ENCODE measurements at regions not wholly inside any gene's neighbourhood (a gene's known extent, or its start where the extent isn't known, plus 50 kb on each side); places are given as distances from the start of the nearest gene placed in this dataset.
A peak's percentile ranks its signal among the peaks of the same experiment; 100 is the strongest.

DNA sequence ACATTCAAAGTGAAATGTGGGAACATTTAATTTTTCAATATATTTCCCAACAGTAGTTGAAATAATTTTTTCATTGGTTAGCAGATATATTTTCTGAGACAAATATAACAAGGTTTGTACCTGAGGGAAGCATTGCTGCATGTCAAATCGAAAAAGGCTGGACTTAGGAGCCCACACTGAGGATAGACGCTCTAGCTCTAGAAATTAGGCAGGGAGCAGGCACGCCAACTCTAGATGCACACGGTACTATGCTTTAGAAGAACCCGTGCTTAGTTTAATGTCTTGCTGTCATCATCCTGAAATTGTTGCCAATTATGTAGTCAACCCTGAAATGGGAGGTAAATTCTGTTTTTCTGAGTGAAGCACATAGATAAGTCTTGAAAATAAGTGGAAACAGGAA lies 731.1 kb upstream of the ZNF804A start:
- H3K36me3 ChIP-seq (ENCODE audit: control insufficient read depth, insufficient read depth, low read length) = no peaks in the 10 kb centered on the region
- no peak for FAIRE-seq

DNA sequence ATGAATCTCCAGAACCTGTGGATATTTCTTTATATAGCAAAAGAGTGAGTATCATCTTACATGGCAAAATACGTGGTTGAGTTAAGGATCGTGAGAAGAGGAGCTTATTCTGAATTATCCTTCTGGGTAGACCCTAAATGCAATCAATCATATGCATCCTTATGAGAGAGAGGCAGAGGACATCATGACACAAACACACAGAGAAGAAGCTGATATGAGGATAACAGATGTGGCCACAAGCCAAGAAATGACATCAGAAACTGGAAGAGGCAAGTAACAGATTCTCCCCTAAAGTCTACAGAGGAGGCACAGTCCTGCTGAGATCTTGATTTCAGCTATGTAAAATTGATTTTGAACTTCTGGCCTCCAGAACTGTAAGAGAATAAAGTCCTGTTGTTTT lies 730.2 kb upstream of the ZNF804A start:
- Histone ChIP-seq H3K4me3 (ENCODE audit: low read depth, low read length) (no peak overlapping the region), H3K27me3 (ENCODE audit: control insufficient read depth, insufficient read depth, low read length) (no peaks in the 10 kb centered on the region), H3K36me3 (ENCODE audit: control insufficient read depth, insufficient read depth, low read length) (no peaks in the 10 kb centered on the region)
- no peak for FAIRE-seq
- TF ChIP-seq, protein P1, sequence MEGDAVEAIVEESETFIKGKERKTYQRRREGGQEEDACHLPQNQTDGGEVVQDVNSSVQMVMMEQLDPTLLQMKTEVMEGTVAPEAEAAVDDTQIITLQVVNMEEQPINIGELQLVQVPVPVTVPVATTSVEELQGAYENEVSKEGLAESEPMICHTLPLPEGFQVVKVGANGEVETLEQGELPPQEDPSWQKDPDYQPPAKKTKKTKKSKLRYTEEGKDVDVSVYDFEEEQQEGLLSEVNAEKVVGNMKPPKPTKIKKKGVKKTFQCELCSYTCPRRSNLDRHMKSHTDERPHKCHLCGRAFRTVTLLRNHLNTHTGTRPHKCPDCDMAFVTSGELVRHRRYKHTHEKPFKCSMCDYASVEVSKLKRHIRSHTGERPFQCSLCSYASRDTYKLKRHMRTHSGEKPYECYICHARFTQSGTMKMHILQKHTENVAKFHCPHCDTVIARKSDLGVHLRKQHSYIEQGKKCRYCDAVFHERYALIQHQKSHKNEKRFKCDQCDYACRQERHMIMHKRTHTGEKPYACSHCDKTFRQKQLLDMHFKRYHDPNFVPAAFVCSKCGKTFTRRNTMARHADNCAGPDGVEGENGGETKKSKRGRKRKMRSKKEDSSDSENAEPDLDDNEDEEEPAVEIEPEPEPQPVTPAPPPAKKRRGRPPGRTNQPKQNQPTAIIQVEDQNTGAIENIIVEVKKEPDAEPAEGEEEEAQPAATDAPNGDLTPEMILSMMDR (IDR thresholded peaks at IDR 0.05; ENCODE audit: insufficient read depth, low read length, severe bottlenecking) = no peak
- peak; percentile 20 for DNase-seq (ENCODE audit: low read depth)

More for the DNA sequence above, 731.1 kb upstream of the ZNF804A start:
- TF ChIP-seq, protein P1 (IDR thresholded peaks at IDR 0.05; ENCODE audit: insufficient read depth, low read length, severe bottlenecking) = no peak
- no peak for DNase-seq (ENCODE audit: low read depth)
- no peaks in the 10 kb centered on the region for H3K27me3 ChIP-seq (ENCODE audit: control insufficient read depth, insufficient read depth, low read length)
- H3K4me3 ChIP-seq (ENCODE audit: low read depth, low read length) = no peak overlapping the region

DNA sequence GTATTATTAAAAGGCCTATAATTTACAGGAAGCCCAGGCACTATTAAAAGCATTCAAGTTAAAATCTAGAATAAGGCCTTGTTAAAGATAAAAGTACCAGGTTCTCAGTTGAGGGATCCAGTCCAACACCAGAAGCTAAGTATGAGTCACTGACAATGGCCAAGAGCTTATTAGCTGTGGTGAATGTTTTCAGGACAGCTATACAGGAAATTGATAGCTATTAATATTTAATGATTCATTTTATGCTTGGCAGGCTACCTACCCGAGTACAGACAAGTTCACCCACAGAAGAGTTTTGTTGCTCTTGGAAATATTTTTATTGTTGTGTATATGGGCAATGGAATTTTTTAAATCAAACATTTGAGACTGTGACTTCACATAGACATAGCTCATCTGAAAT lies 729.6 kb upstream of the ZNF804A start:
- no peak overlapping the region for H3K4me3 ChIP-seq (ENCODE audit: low read depth, low read length)
- FAIRE-seq (no peak), DNase-seq (ENCODE audit: low read depth) (peak; percentile 85)
- TF ChIP-seq, protein P1 (IDR thresholded peaks at IDR 0.05; ENCODE audit: insufficient read depth, low read length, severe bottlenecking) = no peak
- H3K36me3 ChIP-seq (ENCODE audit: control insufficient read depth, insufficient read depth, low read length) = no peaks in the 10 kb centered on the region
- H3K27me3 ChIP-seq (ENCODE audit: control insufficient read depth, insufficient read depth, low read length) = no peaks in the 10 kb centered on the region

DNA sequence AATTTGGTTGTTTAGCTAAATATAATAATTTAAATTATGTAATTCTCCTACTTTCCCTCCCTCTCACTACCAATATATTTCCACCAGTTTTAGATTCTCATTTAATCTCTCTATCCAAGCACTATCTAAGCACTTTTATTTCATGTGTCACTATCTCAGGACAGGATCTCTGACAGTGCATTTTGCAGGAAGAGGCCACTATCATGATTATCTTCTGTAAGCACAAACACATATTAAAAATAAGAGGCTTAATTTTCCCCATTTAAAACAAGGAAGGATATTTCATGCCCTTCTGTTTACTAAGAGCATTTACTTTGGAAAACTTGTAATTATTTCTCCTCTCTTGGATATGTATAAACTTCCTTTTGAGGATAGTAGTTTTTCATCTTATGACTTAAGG lies 726.2 kb upstream of the ZNF804A start:
- no peak for DNase-seq (ENCODE audit: low read depth)
- no peaks in the 10 kb centered on the region for H3K27me3 ChIP-seq (ENCODE audit: control insufficient read depth, insufficient read depth, low read length)
- H3K36me3 ChIP-seq (ENCODE audit: control insufficient read depth, insufficient read depth, low read length) = no peaks in the 10 kb centered on the region
- no peak for FAIRE-seq
- TF ChIP-seq, protein P1 (IDR thresholded peaks at IDR 0.05; ENCODE audit: insufficient read depth, low read length, severe bottlenecking) = no peak
- no peak overlapping the region for H3K4me3 ChIP-seq (ENCODE audit: low read depth, low read length)

DNA sequence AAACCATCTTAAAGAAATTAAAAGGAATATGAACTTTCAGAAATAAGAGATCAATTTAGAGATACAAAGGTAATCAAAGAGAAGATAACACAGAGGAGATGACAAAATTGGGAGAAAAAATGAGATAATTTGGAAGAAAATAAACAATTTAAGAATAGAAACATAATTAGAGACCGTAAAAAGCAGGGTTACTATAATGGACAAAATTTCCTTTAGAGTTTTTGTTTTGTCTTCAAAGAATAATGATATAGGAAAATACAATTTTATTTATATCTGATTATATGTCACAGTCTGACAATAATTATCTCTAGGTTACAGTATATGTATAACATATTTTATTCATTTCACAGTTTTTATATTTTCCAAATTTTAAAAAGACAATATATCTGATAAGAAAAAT lies 716.4 kb upstream of the ZNF804A start:
- no peak for FAIRE-seq
- Histone ChIP-seq H3K4me3 (ENCODE audit: low read depth, low read length) (no peak overlapping the region), H3K27me3 (ENCODE audit: control insufficient read depth, insufficient read depth, low read length) (no peaks in the 10 kb centered on the region), H3K36me3 (ENCODE audit: control insufficient read depth, insufficient read depth, low read length) (no peaks in the 10 kb centered on the region)
- no peak for DNase-seq (ENCODE audit: low read depth)
- TF ChIP-seq, protein P1 (IDR thresholded peaks at IDR 0.05; ENCODE audit: insufficient read depth, low read length, severe bottlenecking) = no peak

DNA sequence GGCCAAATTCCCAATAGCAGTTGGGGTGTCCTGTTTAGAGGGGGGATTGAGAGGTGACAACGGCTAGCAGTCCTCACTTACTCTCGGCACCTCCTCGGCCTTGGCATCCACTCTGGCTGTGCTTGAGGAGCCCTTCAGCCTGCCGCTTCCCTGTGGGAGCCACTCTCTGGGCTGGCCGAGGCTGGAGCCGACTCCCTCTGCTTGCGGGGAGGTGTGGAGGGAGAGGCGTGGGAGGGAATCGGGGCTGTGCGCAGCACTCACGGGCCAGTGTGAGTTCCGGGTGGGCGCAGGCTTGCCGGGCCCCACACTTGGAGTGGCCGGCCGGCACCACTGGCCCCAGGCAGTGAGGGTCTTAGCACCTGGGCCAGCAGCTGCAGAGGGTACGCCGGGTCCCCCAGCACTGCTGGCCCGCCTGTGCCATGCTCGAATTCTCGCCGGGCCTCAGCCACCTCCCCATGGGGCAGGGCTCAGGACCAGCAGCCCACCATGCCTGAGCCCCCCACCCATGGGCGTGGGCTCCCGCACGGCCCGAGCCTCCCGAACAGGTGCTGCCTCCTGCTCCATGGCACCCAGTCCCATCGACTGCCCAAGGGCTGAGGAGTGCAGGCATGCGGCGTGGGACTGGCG lies 705.9 kb upstream of the ZNF804A start:
- FAIRE-seq (no peak), DNase-seq (ENCODE audit: low read depth) (no peak)
- TF ChIP-seq, protein P1 (IDR thresholded peaks at IDR 0.05; ENCODE audit: insufficient read depth, low read length, severe bottlenecking) = no peak
- H3K4me3 ChIP-seq (ENCODE audit: low read depth, low read length) = no peak overlapping the region
- no peaks in the 10 kb centered on the region for H3K36me3 ChIP-seq (ENCODE audit: control insufficient read depth, insufficient read depth, low read length)
- H3K27me3 ChIP-seq (ENCODE audit: control insufficient read depth, insufficient read depth, low read length) = no peaks in the 10 kb centered on the region

Data from bronchial epithelial cell (primary cell).